ENCODE measurements at regions not wholly inside any gene's neighbourhood (a gene's known extent, or its start where the extent isn't known, plus 50 kb on each side); places are given as distances from the start of the nearest gene placed in this dataset.

DNA sequence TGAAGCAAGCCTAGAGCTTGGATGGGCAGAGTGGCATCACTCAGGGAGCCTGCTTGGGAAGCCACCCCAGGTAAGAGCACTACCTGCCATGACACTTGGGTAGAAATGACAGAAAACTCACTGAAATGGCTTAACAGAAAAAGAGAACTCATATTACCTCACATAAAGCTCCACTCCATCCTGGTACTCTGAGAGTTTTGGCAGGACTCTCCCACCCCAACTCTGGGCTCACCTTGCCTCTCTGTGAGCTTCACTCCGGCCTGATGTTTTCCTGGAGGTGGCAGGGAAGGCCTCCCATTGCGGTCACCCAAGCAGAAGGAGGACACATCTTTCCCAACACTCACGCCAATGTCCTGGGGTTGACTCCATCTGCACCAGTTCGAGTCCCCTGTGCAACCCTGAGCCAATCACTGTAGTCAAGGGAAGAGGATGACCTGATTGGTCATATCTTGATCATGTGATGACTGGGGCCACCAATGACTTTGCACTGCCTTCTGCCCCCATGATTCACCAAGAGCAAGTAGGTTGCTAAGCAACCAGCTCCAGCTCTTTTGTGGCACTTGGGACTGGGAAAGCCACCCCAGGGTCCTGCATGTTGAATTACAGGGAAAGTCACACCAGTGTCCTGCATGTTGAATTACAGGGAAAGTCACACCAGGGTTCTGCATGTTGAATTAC is 446.1 kb upstream of the SULF2 start:
- Histone ChIP-seq H3K27ac (no peak overlapping the region), H3K9me3 (no peaks in the 10 kb centered on the region), H3K27me3 (no peaks in the 10 kb centered on the region), H3K4me1 (no peaks in the 10 kb centered on the region), H3K4me3 (no peak overlapping the region), H3K36me3 (no peaks in the 10 kb centered on the region)
- intact Hi-C loops (cut with DNase I) = no loop called here
- TF ChIP-seq POLR2A (IDR thresholded peaks at IDR 0.05) = no peak
- TF ChIP-seq, protein P1, sequence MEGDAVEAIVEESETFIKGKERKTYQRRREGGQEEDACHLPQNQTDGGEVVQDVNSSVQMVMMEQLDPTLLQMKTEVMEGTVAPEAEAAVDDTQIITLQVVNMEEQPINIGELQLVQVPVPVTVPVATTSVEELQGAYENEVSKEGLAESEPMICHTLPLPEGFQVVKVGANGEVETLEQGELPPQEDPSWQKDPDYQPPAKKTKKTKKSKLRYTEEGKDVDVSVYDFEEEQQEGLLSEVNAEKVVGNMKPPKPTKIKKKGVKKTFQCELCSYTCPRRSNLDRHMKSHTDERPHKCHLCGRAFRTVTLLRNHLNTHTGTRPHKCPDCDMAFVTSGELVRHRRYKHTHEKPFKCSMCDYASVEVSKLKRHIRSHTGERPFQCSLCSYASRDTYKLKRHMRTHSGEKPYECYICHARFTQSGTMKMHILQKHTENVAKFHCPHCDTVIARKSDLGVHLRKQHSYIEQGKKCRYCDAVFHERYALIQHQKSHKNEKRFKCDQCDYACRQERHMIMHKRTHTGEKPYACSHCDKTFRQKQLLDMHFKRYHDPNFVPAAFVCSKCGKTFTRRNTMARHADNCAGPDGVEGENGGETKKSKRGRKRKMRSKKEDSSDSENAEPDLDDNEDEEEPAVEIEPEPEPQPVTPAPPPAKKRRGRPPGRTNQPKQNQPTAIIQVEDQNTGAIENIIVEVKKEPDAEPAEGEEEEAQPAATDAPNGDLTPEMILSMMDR (IDR thresholded peaks at IDR 0.05) = no peak
- WGBS (ENCODE audit: insufficient coverage, low coverage, low lambda C conversion rate, missing lambda C conversion rate) = 70% methylated on average over 3 of the region's 4 CpGs
- ATAC-seq = no peak
- no peak for DNase-seq

DNA sequence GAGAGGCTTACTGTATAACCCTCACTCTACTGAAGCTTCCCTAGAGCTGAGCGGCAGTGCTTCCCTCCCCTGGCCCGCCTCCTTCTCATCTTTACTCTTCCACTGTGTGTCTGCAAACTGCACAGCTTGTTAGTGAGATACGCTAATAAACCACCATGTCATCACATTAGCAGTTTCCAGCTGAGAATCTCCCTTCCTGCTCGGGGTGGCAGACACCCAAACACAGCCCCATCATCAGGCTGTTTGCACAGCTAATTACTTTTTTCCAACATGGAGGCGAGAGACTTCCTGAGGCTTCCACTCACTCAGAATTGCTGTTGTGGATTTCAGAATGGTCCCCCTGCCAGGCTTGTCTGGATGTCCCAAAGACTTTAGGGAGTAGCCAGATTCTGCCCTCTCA is 444.9 kb upstream of the SULF2 start:
- Histone ChIP-seq H3K4me3 (no peak overlapping the region), H3K9me3 (no peaks in the 10 kb centered on the region), H3K4me1 (no peaks in the 10 kb centered on the region), H3K36me3 (no peaks in the 10 kb centered on the region), H3K27ac (no peak overlapping the region), H3K27me3 (no peaks in the 10 kb centered on the region)
- 57% methylated on average over 2 of the region's 5 CpGs for WGBS (ENCODE audit: insufficient coverage, low coverage, low lambda C conversion rate, missing lambda C conversion rate)
- DNase-seq (no peak), ATAC-seq (no peak)
- TF ChIP-seq, protein P1 (IDR thresholded peaks at IDR 0.05) = no peak
- TF ChIP-seq POLR2A (IDR thresholded peaks at IDR 0.05) = no peak
- intact Hi-C loops (cut with DNase I) = no loop called here

DNA sequence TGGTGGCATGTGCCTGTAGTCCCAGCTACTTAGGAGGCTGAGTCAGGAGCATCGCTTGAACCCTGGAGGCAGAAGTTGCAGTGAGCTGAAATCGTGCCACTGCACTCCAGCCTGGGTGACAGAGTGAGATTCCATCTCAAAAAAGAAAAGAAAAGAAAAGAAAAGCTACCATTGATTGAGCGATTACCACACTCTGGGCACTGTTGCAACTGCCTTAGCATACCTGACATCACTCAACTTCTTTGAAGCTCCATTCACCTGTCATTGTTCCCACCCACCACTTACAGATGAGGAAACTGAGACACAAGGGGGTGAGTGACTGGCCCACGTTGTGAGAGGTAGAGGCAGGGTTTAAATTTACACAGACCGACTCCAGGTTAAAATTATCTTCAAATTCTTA is 442.1 kb upstream of the SULF2 start:
- no peaks in the 10 kb centered on the region for H3K36me3 ChIP-seq
- no peak overlapping the region for H3K27ac ChIP-seq
- H3K9me3 ChIP-seq = no peaks in the 10 kb centered on the region
- H3K4me1 ChIP-seq = no peaks in the 10 kb centered on the region
- WGBS (ENCODE audit: insufficient coverage, low coverage, low lambda C conversion rate, missing lambda C conversion rate) = 60% methylated on average over 5 of the region's 5 CpGs
- no peak overlapping the region for H3K4me3 ChIP-seq
- DNase-seq (no peak), ATAC-seq (no peak)
- intact Hi-C loops (cut with DNase I) = no loop called here
- no peaks in the 10 kb centered on the region for H3K27me3 ChIP-seq
- TF ChIP-seq POLR2A (IDR thresholded peaks at IDR 0.05) = no peak
- TF ChIP-seq, protein P1 (IDR thresholded peaks at IDR 0.05) = no peak

DNA sequence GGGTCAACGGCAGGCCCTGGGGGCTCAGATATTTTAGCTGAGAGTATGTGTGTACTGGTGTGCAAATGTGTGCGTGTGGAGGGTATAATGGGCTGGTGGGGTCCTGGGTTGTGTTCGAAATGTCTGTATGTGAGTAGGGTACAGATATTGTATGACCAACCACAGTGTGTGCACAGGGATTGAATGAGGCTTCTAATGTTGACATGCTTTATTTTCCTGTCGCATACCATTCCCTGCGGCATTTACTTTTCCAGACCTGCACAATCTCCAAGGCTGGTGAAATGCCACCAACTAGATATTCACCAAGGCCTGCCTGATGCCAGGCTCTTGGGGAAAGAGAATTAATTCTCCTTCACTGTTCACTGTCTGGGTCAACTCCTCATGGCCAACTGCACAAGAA is 441.4 kb upstream of the SULF2 start:
- ATAC-seq = no peak
- no peaks in the 10 kb centered on the region for H3K36me3 ChIP-seq
- TF ChIP-seq, protein P1 (IDR thresholded peaks at IDR 0.05) = no peak
- TF ChIP-seq POLR2A (IDR thresholded peaks at IDR 0.05) = no peak
- H3K27ac ChIP-seq = no peak overlapping the region
- WGBS (ENCODE audit: insufficient coverage, low coverage, low lambda C conversion rate, missing lambda C conversion rate) = 80% methylated on average over 4 of the region's 5 CpGs
- intact Hi-C loops (cut with DNase I) = no loop called here
- no peak for DNase-seq
- H3K9me3 ChIP-seq = no peaks in the 10 kb centered on the region
- no peak overlapping the region for H3K4me3 ChIP-seq
- H3K4me1 ChIP-seq = no peaks in the 10 kb centered on the region
- H3K27me3 ChIP-seq = no peaks in the 10 kb centered on the region

Data from right lobe of liver (tissue), 6 donors.